GM23338 (cell line): ENCODE measurements at regions not wholly inside any gene's neighbourhood (a gene's known extent, or its start where the extent isn't known, plus 50 kb on each side); places are given as distances from the start of the nearest gene placed in this dataset.

Experiments used
- ATAC-seq: fragments of 200-7000 bp; cut with Tn5 transposase; 3 replicates; pipeline ENCODE4 v1.9.1; 2020
- DNase-seq: peaks from one replicate; pipeline ENCODE4 v3.0.0-alpha.2; 2015; ENCODE audit warnings: low spot score
- H2AFZ ChIP-seq: fragments of 200-600 bp; sonication (generic); 2 replicates; pipeline ENCODE4 v1.8.0; 2016; ENCODE audit warnings: antibody characterized with exemption, mild to moderate bottlenecking, moderate library complexity
- H3F3A ChIP-seq: fragments of 200-600 bp; sonication (generic); replicated peaks from 2 replicates; pipeline ENCODE4 v1.8.0; 2017; ENCODE audit warnings: antibody characterized with exemption, mixed run types, low read depth
- H3K27ac ChIP-seq: fragments of 200-600 bp; sonication (generic); 2 replicates; pipeline ENCODE4 v1.6.1; 2016; ENCODE audit warnings: low read depth
- H3K27me3 ChIP-seq: fragments of 200-600 bp; sonication (generic); 2 replicates; pipeline ENCODE4 v1.8.0; 2016; ENCODE audit warnings: mild to moderate bottlenecking, mixed run types, moderate library complexity; ENCODE audit not compliant: insufficient read depth
- H3K36me3 ChIP-seq: fragments of 200-600 bp; sonication (generic); 2 replicates; pipeline ENCODE4 v1.8.0; 2016; ENCODE audit warnings: mild to moderate bottlenecking; ENCODE audit not compliant: insufficient read depth
- H3K4me1 ChIP-seq: fragments of 200-600 bp; sonication (generic); 2 replicates; pipeline ENCODE4 v1.8.0; 2016; ENCODE audit warnings: mild to moderate bottlenecking, moderate library complexity; ENCODE audit not compliant: insufficient read depth
- H3K4me2 ChIP-seq: fragments of 200-600 bp; sonication (generic); 2 replicates; pipeline ENCODE4 v1.7.1; 2017; ENCODE audit warnings: mixed run types
- H3K4me3 ChIP-seq: fragments of 200-600 bp; sonication (generic); 2 replicates; pipeline ENCODE4 v1.6.1; 2016; ENCODE audit warnings: mixed run types
- H3K79me2 ChIP-seq: fragments of 200-600 bp; sonication (generic); replicated peaks from 2 replicates; pipeline ENCODE4 v1.8.0; 2017; ENCODE audit warnings: mild to moderate bottlenecking; ENCODE audit not compliant: insufficient read depth
- H3K9me2 ChIP-seq: fragments of 200-600 bp; sonication (generic); 2 replicates; pipeline ENCODE4 v1.8.0; 2017; ENCODE audit not compliant: insufficient read depth
- H4K20me1 ChIP-seq: fragments of 200-600 bp; sonication (generic); replicated peaks from 2 replicates; pipeline ENCODE4 v1.8.0; 2017; ENCODE audit warnings: mild to moderate bottlenecking; ENCODE audit not compliant: insufficient read depth
- H3K27ac Mint-ChIP-seq: 2 replicates; pipeline ENCODE4 v1.8.0; 2020; ENCODE audit warnings: inconsistent platforms, mild to moderate bottlenecking, moderate library complexity, mixed read lengths
- H3K27me3 Mint-ChIP-seq: 3 replicates; pipeline ENCODE4 v1.8.0; 2022; ENCODE audit warnings: low read depth, mild to moderate bottlenecking, moderate library complexity, mixed read lengths, inconsistent platforms; ENCODE audit not compliant: insufficient read depth, poor library complexity
- H3K36me3 Mint-ChIP-seq: 3 replicates; pipeline ENCODE4 v1.8.0; 2021; ENCODE audit warnings: low read depth, mild to moderate bottlenecking, inconsistent platforms, moderate library complexity, mixed read lengths
- H3K4me1 Mint-ChIP-seq: 3 replicates; pipeline ENCODE4 v1.8.0; 2020; ENCODE audit warnings: mild to moderate bottlenecking, inconsistent platforms, mixed read lengths
- H3K4me3 Mint-ChIP-seq: 3 replicates; pipeline ENCODE4 v1.8.0; 2021; ENCODE audit warnings: moderate library complexity, mild to moderate bottlenecking, inconsistent platforms, mixed read lengths
- H3K9me3 Mint-ChIP-seq: 3 replicates; pipeline ENCODE4 v1.8.0; 2020; ENCODE audit warnings: moderate library complexity, mild to moderate bottlenecking, inconsistent platforms, mixed read lengths
- ETS1 ChIP-seq: IDR thresholded peaks from 2 replicates; pipeline ENCODE4 v1.6.1; 2016; ENCODE audit warnings: antibody characterized with exemption
- EZH2 ChIP-seq: fragments of 200-600 bp; sonication (generic); IDR thresholded peaks from one replicate; pipeline ENCODE4 v1.8.0; 2017; ENCODE audit warnings: antibody characterized with exemption, mild to moderate bottlenecking, low read depth; ENCODE audit not compliant: unreplicated experiment
- ZNF462 ChIP-seq: fragments of 250-450 bp; sonication (Bioruptor Pico); IDR thresholded peaks from 2 replicates; pipeline ENCODE4 v1.5.0; 2020; ENCODE audit warnings: mild to moderate bottlenecking, moderate library complexity

GRCh38 chr3:163766112-163766511, 1312.2 kb downstream of the SI start (continued):
- TF ChIP-seq ZNF462 (CRISPR knock-in tag) = no peak
- TF ChIP-seq ETS1 = no peak

GRCh38 chr3:163753033-163753432, 1325.3 kb downstream of the SI start:
- H3K4me3 ChIP-seq = no peak overlapping the region
- no peak for ATAC-seq
- H3K79me2 ChIP-seq = no peaks in the 10 kb centered on the region
- H3K27ac ChIP-seq = no peak overlapping the region
- TF ChIP-seq EZH2 = no peak
- no peak for TF ChIP-seq ETS1
- peaks cover 23% of the 10 kb centered on the region for H3K9me3 Mint-ChIP-seq
- H3K36me3 Mint-ChIP-seq = peaks cover 14% of the 10 kb centered on the region; the same call in 2 of the 3 replicates
- H3K4me1 Mint-ChIP-seq = peaks cover 6% of the 10 kb centered on the region; the same call in 1 of the 3 replicates
- no peaks in the 10 kb centered on the region for H3K27me3 ChIP-seq
- H3K4me1 ChIP-seq = no peaks in the 10 kb centered on the region
- no peak overlapping the region for H3K27ac Mint-ChIP-seq
- H2AFZ ChIP-seq = 0 out of 2 replicates have a peak overlapping the region, but pooled peaks have one; percentile 44
- DNase-seq = no peak
- no peaks in the 10 kb centered on the region for H3K36me3 ChIP-seq
- H3K4me3 Mint-ChIP-seq = no peak overlapping the region
- H3K9me2 ChIP-seq = peaks cover 2% of the 10 kb centered on the region; the same call in 1 of the 2 replicates
- no peak overlapping the region for H3K4me2 ChIP-seq
- no peaks in the 10 kb centered on the region for H4K20me1 ChIP-seq
- H3K27me3 Mint-ChIP-seq = peaks cover 2% of the 10 kb centered on the region
- H3F3A ChIP-seq = no peaks in the 10 kb centered on the region
